ENCODE measurements at regions not wholly inside any gene's neighbourhood (a gene's known extent, or its start where the extent isn't known, plus 50 kb on each side); places are given as distances from the start of the nearest gene placed in this dataset.

- Histone ChIP-seq H3K36me3 (replicated peaks in 1 of 2; ENCODE audit: control extremely low read depth in 1 of 2, control insufficient read depth in 1 of 2, extremely low read depth in 1 of 2, insufficient read depth in 2 of 2, low read length in 1 of 2) (no peaks in the 10 kb centered on the region), H4K20me1 (ENCODE audit: control insufficient read depth, insufficient read depth, low read length, poor library complexity, severe bottlenecking) (peaks cover 5% of the 10 kb centered on the region), H3K9ac (ENCODE audit: low read length) (no peak overlapping the region), H3K4me1 (ENCODE audit: control insufficient read depth in 2 of 2, insufficient read depth in 2 of 2, low read length in 2 of 2) (peaks cover 16 to 25% of the 10 kb centered on the region in 2 donors), H2AFZ (ENCODE audit: insufficient read depth, low read depth, low read length, poor library complexity, severe bottlenecking) (no peak overlapping the region), H3K27me3 (replicated peaks in 1 of 4; ENCODE audit: control extremely low read depth in 1 of 4, control insufficient read depth in 3 of 4, insufficient read depth in 4 of 4, low read length in 3 of 4) (no peaks in the 10 kb centered on the region), H3K79me2 (ENCODE audit: control insufficient read depth, insufficient read depth, low read length) (peaks cover 35% of the 10 kb centered on the region), H3K9me3 (ENCODE audit: control extremely low read depth in 1 of 3, control insufficient read depth in 2 of 3, insufficient read depth in 1 of 3, low read length in 2 of 3) (peaks cover 0 to 9% (median 4%) of the 10 kb centered on the region in 3 donors), H3K4me3 (ENCODE audit: control extremely low read depth in 1 of 5, extremely low read depth in 1 of 5, insufficient read depth in 1 of 5, low read depth in 2 of 5, low read length in 4 of 5) (no peak overlapping the region), H3K4me2 (replicated peaks; ENCODE audit: low read depth, low read length, poor library complexity, severe bottlenecking) (peak overlapping the region; percentile 31), H3K27ac (ENCODE audit: low read length in 2 of 2) (peak overlapping the region in 1 of 2 donors; percentile 5)
- Mint-ChIP-seq H3K27me3 (no peaks in the 10 kb centered on the region), H3K4me1 (peaks cover 56% of the 10 kb centered on the region), H3K4me3 (peak overlapping the region; percentile 26), H3K9me3 (ENCODE audit: insufficient read depth) (no peaks in the 10 kb centered on the region), H3K27ac (peak overlapping the region; percentile 75)
- TF ChIP-seq CTCF (IDR thresholded peaks at IDR 0.05) (no peak), EZH2 (IDR thresholded peaks at IDR 0.05; ENCODE audit: borderline replicate concordance, insufficient read depth, low read depth, low read length, poor library complexity, severe bottlenecking) (no peak)
- WGBS (ENCODE audit: insufficient coverage): 54% methylated on average over 3 of the region's 5 CpGs
- ChIA-PET CTCF (interaction anchor here (1.1 to 1.5 kb wide), 3 partner anchors 14 to 67 kb away, joined by 3 to 5 read pairs (median 4); no protein-coding TSS in a partner anchor), POLR2A (no interaction called here)
- ATAC-seq (ENCODE audit: low read depth): peak; percentile 78
- intact Hi-C loops (cut with micrococcal nuclease): no loop called here
- peak; percentile 25 for DNase-seq
Measured at GRCh38 chrX:10052906-10053625, 85.9 kb downstream of the CLDN34 start.

- Mint-ChIP-seq H3K4me1 (peaks cover 60% of the 10 kb centered on the region), H3K9me3 (ENCODE audit: insufficient read depth) (no peaks in the 10 kb centered on the region), H3K27ac (no peak overlapping the region), H3K4me3 (no peak overlapping the region), H3K27me3 (no peaks in the 10 kb centered on the region)
- H3K4me3 ChIP-seq (ENCODE audit: control extremely low read depth in 1 of 5, extremely low read depth in 1 of 5, insufficient read depth in 1 of 5, low read depth in 2 of 5, low read length in 4 of 5): no peak overlapping the region
- TF ChIP-seq CTCF (IDR thresholded peaks at IDR 0.05) (no peak), EZH2 (IDR thresholded peaks at IDR 0.05; ENCODE audit: borderline replicate concordance, insufficient read depth, low read depth, low read length, poor library complexity, severe bottlenecking) (no peak)
- intact Hi-C loops (cut with micrococcal nuclease): no loop called here
- no peak overlapping the region for H2AFZ ChIP-seq (ENCODE audit: insufficient read depth, low read depth, low read length, poor library complexity, severe bottlenecking)
- no peak overlapping the region for H3K27ac ChIP-seq (ENCODE audit: low read length in 2 of 2)
- WGBS (ENCODE audit: insufficient coverage): 92% methylated on average over 2 of the region's 8 CpGs
- peaks cover 0 to 9% (median 4%) of the 10 kb centered on the region in 3 donors for H3K9me3 ChIP-seq (ENCODE audit: control extremely low read depth in 1 of 3, control insufficient read depth in 2 of 3, insufficient read depth in 1 of 3, low read length in 2 of 3)
- H3K27me3 ChIP-seq (replicated peaks in 1 of 4; ENCODE audit: control extremely low read depth in 1 of 4, control insufficient read depth in 3 of 4, insufficient read depth in 4 of 4, low read length in 3 of 4): no peaks in the 10 kb centered on the region
- no peak overlapping the region for H3K4me2 ChIP-seq (replicated peaks; ENCODE audit: low read depth, low read length, poor library complexity, severe bottlenecking)
- DNase-seq: no peak
- H4K20me1 ChIP-seq (ENCODE audit: control insufficient read depth, insufficient read depth, low read length, poor library complexity, severe bottlenecking): no peaks in the 10 kb centered on the region
- H3K79me2 ChIP-seq (ENCODE audit: control insufficient read depth, insufficient read depth, low read length): peaks cover 34% of the 10 kb centered on the region
- H3K4me1 ChIP-seq (ENCODE audit: control insufficient read depth in 2 of 2, insufficient read depth in 2 of 2, low read length in 2 of 2): peaks cover 16 to 36% of the 10 kb centered on the region in 2 donors
- ChIA-PET CTCF (interaction anchor here (1.1 to 1.5 kb wide), 4 partner anchors 19 to 66 kb away, joined by 3 to 5 read pairs (median 4); no protein-coding TSS in a partner anchor), POLR2A (no interaction called here)
- H3K9ac ChIP-seq (ENCODE audit: low read length): no peak overlapping the region
- no peaks in the 10 kb centered on the region for H3K36me3 ChIP-seq (replicated peaks in 1 of 2; ENCODE audit: control extremely low read depth in 1 of 2, control insufficient read depth in 1 of 2, extremely low read depth in 1 of 2, insufficient read depth in 2 of 2, low read length in 1 of 2)
- no peak for ATAC-seq (ENCODE audit: low read depth)
Measured at GRCh38 chrX:10054396-10054795, 87.2 kb downstream of the CLDN34 start.

Data from B cell (primary cell).